Psoas muscle (tissue), 7 donors: ENCODE measurements at regions not wholly inside any gene's neighbourhood (a gene's known extent, or its start where the extent isn't known, plus 50 kb on each side); places are given as distances from the start of the nearest gene placed in this dataset.
A peak's percentile ranks its signal among the peaks of the same experiment; 100 is the strongest.

Experiments used
- ATAC-seq, 4 donors: fragments of 200-7000 bp; cut with Tn5 transposase; one replicate each; pipeline ENCODE4 v1.9.1; 2020; ENCODE audit warnings: moderate library complexity in 3 of 4, mild to moderate bottlenecking in 2 of 4
- DNase-seq, 2 donors: peaks; one replicate each; pipeline ENCODE4 v3.0.0-alpha.2; 2020
- H3K27ac ChIP-seq: fragments of 200-600 bp; one replicate; pipeline ENCODE4 v1.8.0; 2022
- H3K27me3 ChIP-seq, 3 donors: fragments of 200-600 bp in 1 of 3; one replicate each; pipeline versions ENCODE4 v1.6.1 to v1.8.0; 2013 to 2022; ENCODE audit warnings: low read length in 2 of 3, mild to moderate bottlenecking in 2 of 3, moderate library complexity in 1 of 3; ENCODE audit not compliant: insufficient read depth in 3 of 3
- H3K36me3 ChIP-seq, 2 donors: fragments of 200-600 bp in 1 of 2; one replicate each; pipeline versions ENCODE4 v1.6.1 to v1.8.0; 2013 to 2022; ENCODE audit warnings: low read depth in 1 of 2, mild to moderate bottlenecking in 1 of 2, moderate library complexity in 1 of 2; ENCODE audit not compliant: insufficient read depth in 1 of 2
- H3K4me1 ChIP-seq: fragments of 200-600 bp; one replicate; pipeline ENCODE4 v1.8.0; 2022
- H3K4me3 ChIP-seq: fragments of 200-600 bp; one replicate; pipeline ENCODE4 v1.8.0; 2022; ENCODE audit warnings: mild to moderate bottlenecking
- H3K9me3 ChIP-seq: fragments of 200-600 bp; one replicate; pipeline ENCODE4 v1.8.0; 2022
- CTCF ChIP-seq: fragments of 200-600 bp; IDR thresholded peaks from one replicate; pipeline ENCODE4 v1.8.0; 2022; ENCODE audit warnings: antibody characterized with exemption
- WGBS, 3 donors: extraction: QIAGEN DNeasy Blood & Tissue Kit; methylation state at CpG; one replicate each; pipeline versions ENCODE4 v1.1.6 to v1.1.7; 2013; 5-methylcytosine and 5-hydroxymethylcytosine counted together
- intact Hi-C, 2 donors: fragments of 100-400 bp; cut with DNase I; formaldehyde crosslinking; loops; one replicate each; pipeline versions ENCODE4 v1.11.0 to v1.14.2; 2022
- donor health status: healthy with polysubstance abuse.
- donor health status: DM: no; HTN: no; CAD: no; lungs with moderate emphysema.
- donor health status: Bipolar disorder and iron deficiency.
- donor health status: healthy.
- donor health status: DM: yes; HTN: yes; CAD: no.
- donor health status: DM: no; HTN: no; CAD: no.
- donor health status: DM: yes; HTN: yes; CAD: no.

GRCh38 chr6:63449714-63450113 lies 122.6 kb upstream of the LOC128125822 start:
- ATAC-seq (no peak), DNase-seq (no peak)
- no peaks in the 10 kb centered on the region for H3K27me3 ChIP-seq
- 88 to 92% (median 92%) methylated on average over 2 of the region's 2 CpGs for WGBS, 3 donors
- no peak overlapping the region for H3K4me3 ChIP-seq
- no peak overlapping the region for H3K27ac ChIP-seq
- no peaks in the 10 kb centered on the region for H3K36me3 ChIP-seq
- intact Hi-C loops: loop anchor here in 1 of 2 donors (5.0 kb wide), 1 partner anchor 123 kb away; the partner anchor contains the start of genes LOC128125822 and PTP4A1
- peaks cover 19% of the 10 kb centered on the region for H3K4me1 ChIP-seq
- no peak for TF ChIP-seq CTCF
- H3K9me3 ChIP-seq: no peaks in the 10 kb centered on the region

GRCh38 chr6:63451238-63451637 lies 121.0 kb upstream of the LOC128125822 start:
- no peaks in the 10 kb centered on the region for H3K36me3 ChIP-seq
- peaks cover 14% of the 10 kb centered on the region for H3K4me1 ChIP-seq
- no peaks in the 10 kb centered on the region for H3K27me3 ChIP-seq
- no peak overlapping the region for H3K4me3 ChIP-seq
- TF ChIP-seq CTCF: no peak
- no peaks in the 10 kb centered on the region for H3K9me3 ChIP-seq
- H3K27ac ChIP-seq: no peak overlapping the region
- intact Hi-C loops: no loop called here
- ATAC-seq (no peak), DNase-seq (no peak)

- no peaks in the 10 kb centered on the region for H3K27me3 ChIP-seq
- H3K4me3 ChIP-seq: no peak overlapping the region
- ATAC-seq (peak in 3 of 4 donors; percentile 48 to 77 (median 73)), DNase-seq (no peak)
- no peak for TF ChIP-seq CTCF
- no peaks in the 10 kb centered on the region for H3K36me3 ChIP-seq
- no peaks in the 10 kb centered on the region for H3K9me3 ChIP-seq
- intact Hi-C loops: no loop called here
- 66 to 74% (median 73%) methylated on average over 4 of the region's 4 CpGs for WGBS, 3 donors
- H3K27ac ChIP-seq: no peak overlapping the region
- H3K4me1 ChIP-seq: peaks cover 6% of the 10 kb centered on the region
These were observed 120.2 kb upstream of the LOC128125822 start for GRCh38 chr6:63452125-63452524.

- TF ChIP-seq CTCF: no peak
- intact Hi-C loops: no loop called here
- Histone ChIP-seq H3K9me3 (no peaks in the 10 kb centered on the region), H3K4me3 (no peak overlapping the region), H3K27ac (no peak overlapping the region), H3K27me3 (no peaks in the 10 kb centered on the region), H3K4me1 (no peaks in the 10 kb centered on the region), H3K36me3 (no peaks in the 10 kb centered on the region)
- no peak for DNase-seq
- ATAC-seq: no peak
These were observed 115.5 kb upstream of the LOC128125822 start for GRCh38 chr6:63456734-63457133.

- no peak for ATAC-seq
- H3K27ac ChIP-seq: no peak overlapping the region
These were observed 113.7 kb upstream of the LOC128125822 start for GRCh38 chr6:63458480-63459115.

More at GRCh38 chr6:63458480-63459115, 113.7 kb upstream of the LOC128125822 start:
- H3K4me1 ChIP-seq: no peaks in the 10 kb centered on the region
- intact Hi-C loops: no loop called here
- no peak overlapping the region for H3K4me3 ChIP-seq
- no peaks in the 10 kb centered on the region for H3K27me3 ChIP-seq
- 75 to 83% (median 78%) methylated on average over 6 of the region's 6 CpGs for WGBS, 3 donors
- H3K36me3 ChIP-seq: no peaks in the 10 kb centered on the region
- DNase-seq: no peak
- TF ChIP-seq CTCF: no peak
- no peaks in the 10 kb centered on the region for H3K9me3 ChIP-seq
